Astrocyte of the hippocampus (primary cell): ENCODE measurements at regions not wholly inside any gene's neighbourhood (a gene's known extent, or its start where the extent isn't known, plus 50 kb on each side); places are given as distances from the start of the nearest gene placed in this dataset.
A peak's percentile ranks its signal among the peaks of the same experiment; 100 is the strongest.
"Not testable (repeated sequence)": the region's sequence is repeated elsewhere in the genome, so short reads cannot be mapped to it uniquely, and the experiment has no call there.

Experiments
- DNase-seq: peaks from one replicate; pipeline ENCODE4 v3.0.0; 2011; ENCODE audit warnings: low read depth, low spot score

GRCh38 chr18:39341129-39341528 is 1775.5 kb upstream of the CELF4 start:
- DNase-seq = no peak

GRCh38 chr18:39340418-39340817 is 1774.8 kb upstream of the CELF4 start:
- DNase-seq = no peak

DNA sequence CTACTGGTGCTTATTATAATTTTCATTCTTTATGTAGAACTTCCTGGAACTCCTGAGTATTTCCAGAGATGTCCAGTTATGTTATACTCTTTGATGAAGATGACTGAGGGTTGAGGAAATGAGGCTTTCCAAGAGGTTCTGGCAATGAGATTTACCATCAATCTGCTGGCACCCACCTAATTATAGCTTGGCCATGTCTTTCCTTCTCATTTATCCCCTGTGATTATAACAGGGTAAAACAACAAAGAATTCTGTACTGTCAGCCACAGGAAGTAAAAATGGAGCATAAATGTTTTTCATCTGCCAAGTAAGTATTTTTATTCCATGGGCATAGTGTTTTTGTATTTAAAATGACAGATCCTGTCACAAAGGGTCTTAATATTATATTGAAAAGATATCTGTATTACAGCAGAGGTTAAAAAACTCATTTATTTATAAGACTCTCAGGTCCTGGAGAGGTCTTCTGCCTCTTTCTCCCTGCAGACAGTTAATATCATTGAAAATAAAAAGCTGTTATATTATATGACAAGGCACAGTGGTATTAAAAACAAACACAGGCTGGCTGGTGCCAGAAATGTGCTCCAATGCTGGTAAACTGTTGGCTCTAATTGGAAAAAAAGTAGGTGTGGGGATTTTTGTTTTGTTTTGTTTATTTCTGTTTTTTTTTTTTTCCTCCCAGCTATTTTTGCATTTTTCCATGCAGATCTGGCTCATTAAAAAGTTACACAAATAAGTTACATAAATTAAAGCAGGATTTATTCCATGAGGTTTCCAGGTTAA is 1764.1 kb upstream of the CELF4 start:
- no peak for DNase-seq

DNA sequence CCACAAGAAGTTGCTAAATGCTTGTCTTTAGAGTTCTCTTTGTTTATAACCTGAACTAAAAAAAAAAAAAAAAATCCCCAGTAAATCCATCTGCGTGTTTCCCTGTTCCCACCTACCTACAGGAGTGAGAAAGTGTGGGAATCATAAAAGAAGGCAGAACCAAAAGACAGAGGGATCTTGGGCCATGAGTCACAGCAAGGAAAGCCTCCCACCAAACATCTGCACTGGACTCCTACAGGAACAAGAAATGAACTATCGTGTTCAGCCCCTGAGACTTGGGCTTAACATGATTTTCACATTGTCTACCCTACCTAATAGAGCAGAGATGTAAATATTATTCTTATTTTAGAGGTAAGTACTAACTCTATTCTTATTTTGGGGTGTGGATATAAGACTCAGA is 1761.2 kb upstream of the CELF4 start:
- DNase-seq = no peak

GRCh38 chr18:39325973-39326372 is 1760.4 kb upstream of the CELF4 start:
- no peak for DNase-seq

- DNase-seq = no peak
These were observed 1753.5 kb upstream of the CELF4 start for GRCh38 chr18:39319141-39319540.

GRCh38 chr18:39318462-39318861 is 1752.9 kb upstream of the CELF4 start:
- DNase-seq = no peak

DNA sequence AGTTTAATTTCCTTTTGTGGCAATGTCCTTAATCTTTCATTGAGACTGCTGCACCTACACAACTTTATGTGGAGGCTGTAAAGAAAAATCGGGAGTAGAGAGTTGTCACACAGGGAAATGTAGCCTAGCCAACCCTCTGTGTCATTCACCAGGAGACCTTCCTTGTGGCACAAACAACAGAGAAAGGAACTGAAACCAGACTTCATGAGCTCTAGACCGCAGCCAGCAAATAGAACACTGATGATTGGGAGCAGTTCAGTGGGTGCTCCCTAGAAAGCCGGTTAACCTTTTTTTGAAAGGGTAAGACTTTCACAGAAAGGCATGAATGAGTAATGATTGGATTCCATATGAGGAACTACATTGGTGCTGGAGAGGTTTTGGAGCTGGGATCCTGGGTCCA is 1752.4 kb upstream of the CELF4 start:
- DNase-seq = no peak

GRCh38 chr18:39314595-39314994 is 1749.0 kb upstream of the CELF4 start:
- no peak for DNase-seq

- no peak for DNase-seq
These were observed 1748.4 kb upstream of the CELF4 start for GRCh38 chr18:39313992-39314391.

DNA sequence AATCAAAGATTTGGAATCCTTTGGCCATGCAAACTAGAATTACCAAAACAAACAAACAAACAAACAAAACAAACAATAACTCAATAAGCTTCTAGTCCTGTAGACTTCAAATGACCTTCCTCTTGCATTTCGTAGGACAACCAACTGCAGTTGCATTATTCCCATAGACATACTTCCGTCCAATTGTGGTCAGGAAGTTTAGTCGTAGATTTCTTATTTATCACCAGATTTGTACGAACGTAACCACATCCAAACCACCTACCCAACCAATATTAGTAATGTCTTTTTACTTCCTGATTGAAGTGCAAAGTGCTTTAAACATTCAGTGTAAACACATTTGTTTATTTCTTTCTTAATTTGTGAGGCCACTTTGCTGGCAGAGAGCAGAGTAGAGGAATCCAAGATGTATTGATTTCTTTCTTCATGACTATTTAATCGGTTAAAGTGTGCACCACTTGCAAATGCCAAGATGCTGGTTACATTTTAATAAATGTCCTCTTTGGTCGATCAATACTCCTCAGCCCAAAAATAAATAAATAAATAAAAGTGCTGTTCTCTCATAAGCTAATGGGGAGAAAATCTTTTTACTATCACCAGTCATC is 1745.6 kb upstream of the CELF4 start:
- DNase-seq = no peak

DNA sequence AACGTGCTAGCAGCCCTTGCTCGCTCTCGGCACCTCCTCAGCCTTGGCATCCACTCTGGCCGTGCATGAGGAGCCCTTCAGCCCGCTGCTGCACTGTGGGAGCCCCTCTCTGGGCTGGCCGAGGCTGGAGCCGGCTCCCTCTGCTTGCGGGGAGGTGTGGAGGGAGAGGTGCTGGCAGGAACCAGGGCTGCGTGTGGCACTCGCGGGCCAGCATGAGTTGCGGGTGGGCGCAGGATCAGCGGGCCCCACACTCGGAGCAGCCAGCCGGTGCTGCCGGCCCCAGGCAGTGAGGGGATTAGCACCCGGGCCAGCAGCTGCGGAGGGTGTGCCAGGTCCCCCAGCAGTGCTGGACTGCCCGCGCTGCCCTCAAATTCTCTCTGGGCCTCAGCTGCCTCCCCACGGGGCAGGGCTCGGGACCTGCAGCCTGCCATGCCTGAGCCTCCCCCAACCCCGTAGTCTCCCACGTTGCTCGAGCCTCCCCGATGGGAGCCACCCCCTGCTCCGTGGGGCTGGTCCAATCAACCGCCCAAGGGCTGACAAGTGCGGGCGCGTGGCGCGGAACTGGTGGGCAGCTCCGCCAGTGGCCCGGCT is 1743.4 kb upstream of the CELF4 start:
- DNase-seq = not testable (repeated sequence)

DNA sequence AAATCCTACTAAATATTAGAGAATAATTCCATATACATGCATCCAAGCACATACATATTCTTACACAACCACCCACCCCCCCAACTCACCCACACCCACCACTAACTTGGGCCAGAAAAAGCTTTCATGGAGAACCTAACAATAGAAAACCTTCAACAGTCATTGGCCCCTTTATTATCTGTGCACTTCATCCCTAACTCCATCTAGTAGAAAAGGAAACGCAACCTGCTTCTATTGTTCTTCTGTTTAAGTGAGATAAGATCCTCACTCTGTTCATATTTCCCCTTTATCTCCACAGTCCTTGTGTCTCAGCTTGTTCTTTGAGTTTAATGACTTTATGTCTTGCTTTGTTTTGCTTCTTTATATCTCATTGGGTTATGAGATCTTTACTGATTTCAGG is 1740.2 kb upstream of the CELF4 start:
- DNase-seq = no peak

- DNase-seq = no peak
These were observed 1736.9 kb upstream of the CELF4 start for GRCh38 chr18:39302481-39302880.

GRCh38 chr18:39299152-39299551 is 1733.6 kb upstream of the CELF4 start:
- DNase-seq = no peak

DNA sequence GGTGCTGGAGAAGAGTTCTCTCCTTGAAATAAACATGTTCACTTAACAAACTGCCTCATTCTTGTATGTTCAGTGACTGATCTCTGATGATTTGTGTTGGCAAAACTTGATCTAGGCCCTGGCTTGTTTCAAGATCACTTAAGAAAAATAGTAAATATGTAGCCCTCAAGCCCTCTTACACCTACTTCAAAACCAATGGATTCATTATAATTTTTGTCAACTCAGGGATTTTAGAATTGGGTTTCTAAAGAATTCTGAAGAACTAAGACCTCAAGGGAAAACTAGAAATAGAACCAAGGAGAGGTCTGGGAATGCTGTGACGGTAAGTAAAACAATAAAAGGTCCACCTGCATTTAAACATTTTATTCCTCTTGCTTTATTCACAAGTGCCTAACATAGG is 1731.6 kb upstream of the CELF4 start:
- DNase-seq = no peak

- DNase-seq = no peak
These were observed 1730.8 kb upstream of the CELF4 start for GRCh38 chr18:39296293-39296888.

- DNase-seq = no peak
These were observed 1711.2 kb upstream of the CELF4 start for GRCh38 chr18:39276764-39277163.

GRCh38 chr18:39274535-39274934 is 1708.9 kb upstream of the CELF4 start:
- peak; percentile 5 for DNase-seq

DNA sequence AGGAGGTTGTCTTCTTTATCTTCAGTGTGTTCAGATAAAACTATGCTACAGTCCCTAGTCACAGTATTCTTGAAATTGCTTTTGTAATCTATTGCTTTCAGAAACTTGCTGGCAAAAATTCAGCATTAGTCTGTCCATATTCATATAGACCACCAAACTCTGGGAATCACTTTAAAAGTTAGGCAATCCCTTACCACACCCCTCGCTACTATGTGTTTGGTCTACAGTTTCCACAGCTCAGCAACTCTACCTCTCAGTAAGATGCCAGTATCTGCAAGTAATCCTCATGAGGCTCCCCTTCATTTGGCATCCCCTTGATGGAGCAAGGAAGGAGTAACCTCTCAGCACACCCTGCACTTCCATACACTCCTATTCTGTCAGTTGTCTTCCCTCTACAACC is 1706.6 kb upstream of the CELF4 start:
- DNase-seq = no peak

DNA sequence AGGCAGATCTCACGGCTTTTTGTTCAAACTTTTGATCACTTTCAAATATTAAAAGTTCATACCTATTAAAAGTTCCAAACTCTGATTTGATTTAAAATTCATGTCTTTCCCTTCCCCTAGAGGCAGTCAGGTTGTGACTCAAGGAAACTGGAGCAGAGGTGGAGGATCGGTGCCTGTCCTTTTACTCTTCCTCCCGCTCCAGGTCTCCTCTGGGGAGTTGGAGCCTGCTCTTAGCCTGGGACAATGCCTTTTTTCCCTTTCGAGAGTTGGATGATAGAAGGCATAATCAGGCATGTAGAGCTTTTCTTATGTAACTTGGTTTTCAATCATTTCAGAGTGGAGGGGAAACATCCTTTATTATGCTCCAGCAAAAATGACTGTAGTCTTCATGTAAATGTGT is 1706.1 kb upstream of the CELF4 start:
- no peak for DNase-seq

DNA sequence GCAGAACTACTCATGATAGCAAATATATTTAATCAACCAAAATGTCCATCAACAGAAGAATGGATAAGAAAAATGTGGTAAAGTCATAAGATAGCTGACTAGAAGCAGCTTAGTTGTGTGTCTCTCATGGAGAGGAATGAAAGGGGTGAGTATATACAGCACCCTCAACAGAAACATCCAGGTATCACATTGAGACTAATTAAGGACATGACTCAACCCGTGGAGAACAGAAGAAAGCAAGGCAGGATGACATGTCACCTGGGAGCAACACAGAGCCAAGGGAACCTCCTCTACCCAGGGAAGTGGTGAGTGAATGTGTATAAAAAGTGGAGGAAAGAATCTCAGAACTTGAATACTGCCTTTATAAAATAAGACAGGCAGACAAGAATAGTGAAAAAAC is 1695.0 kb upstream of the CELF4 start:
- DNase-seq = no peak

DNA sequence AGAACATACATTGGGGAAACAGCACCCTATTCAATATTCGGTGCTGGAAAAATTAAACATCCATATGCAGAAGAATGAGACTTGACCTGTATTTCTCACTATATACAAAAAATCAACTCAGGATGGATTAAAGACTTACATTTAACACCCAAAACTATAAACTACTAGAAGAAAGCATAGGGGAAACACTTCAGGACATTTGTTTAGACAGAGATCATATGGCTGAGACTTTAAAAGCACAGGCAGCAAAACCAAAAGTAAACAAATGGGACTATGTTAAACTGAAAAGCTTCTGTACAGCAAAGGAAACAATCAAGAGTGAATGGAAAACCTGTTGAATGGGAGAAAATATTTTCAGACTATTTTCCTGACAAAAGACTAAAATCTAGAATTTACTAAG is 1694.1 kb upstream of the CELF4 start:
- DNase-seq = no peak
